BE2C (cell line): ENCODE measurements at regions not wholly inside any gene's neighbourhood (a gene's known extent, or its start where the extent isn't known, plus 50 kb on each side); places are given as distances from the start of the nearest gene placed in this dataset.

Source experiments
- DNase-seq: peaks from one replicate; pipeline ENCODE4 v3.0.0-alpha.2; 2020
- H3K27me3 ChIP-seq: fragments of 250-450 bp; sonication (Bioruptor Pico); 2 replicates; pipeline ENCODE4 v1.5.1; 2020; ENCODE audit warnings: mild to moderate bottlenecking
- H3K36me3 ChIP-seq: fragments of 250-450 bp; sonication (Bioruptor Pico); 2 replicates; pipeline ENCODE4 v1.5.1; 2020; ENCODE audit warnings: mild to moderate bottlenecking
- H3K4me1 ChIP-seq: fragments of 250-450 bp; sonication (Bioruptor Pico); 2 replicates; pipeline ENCODE4 v1.5.1; 2020
- H3K4me3 ChIP-seq: 2 replicates; pipeline ENCODE4 v1.5.1; 2011; ENCODE audit warnings: low read depth, low read length
- H3K9me3 ChIP-seq: fragments of 250-450 bp; sonication (Bioruptor Pico); 2 replicates; pipeline ENCODE4 v1.5.1; 2020
- TF ChIP-seq, protein P1 (sequence below): IDR thresholded peaks from 2 replicates; pipeline ENCODE4 v1.5.1; 2012; ENCODE audit warnings: mild to moderate bottlenecking, low read depth, low read length

DNA sequence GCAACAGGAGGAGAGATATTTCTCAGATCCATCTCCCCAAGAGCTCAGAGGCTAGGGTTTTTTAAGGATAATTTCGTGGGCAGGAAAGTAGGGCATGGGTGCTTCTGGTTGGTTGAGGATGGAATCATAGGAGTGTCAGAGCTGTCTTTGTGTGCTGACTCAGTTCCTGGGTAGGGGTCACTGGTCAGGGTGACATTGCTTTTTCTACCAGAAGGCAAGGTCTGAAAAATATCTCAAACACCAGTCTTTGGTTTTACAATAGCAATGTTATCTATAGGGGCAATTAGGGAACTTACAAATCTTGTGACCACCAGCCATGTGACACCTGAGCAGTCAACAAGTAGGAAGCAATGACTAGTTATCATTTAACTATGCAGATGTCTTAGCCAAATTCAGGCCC is 82.9 kb upstream of the DYNLRB2 start:
- Histone ChIP-seq H3K4me1 (no peaks in the 10 kb centered on the region), H3K9me3 (peaks cover 3% of the 10 kb centered on the region; the same call in 1 of the 2 replicates), H3K27me3 (no peaks in the 10 kb centered on the region), H3K4me3 (no peak overlapping the region), H3K36me3 (no peaks in the 10 kb centered on the region)
- TF ChIP-seq, protein P1, sequence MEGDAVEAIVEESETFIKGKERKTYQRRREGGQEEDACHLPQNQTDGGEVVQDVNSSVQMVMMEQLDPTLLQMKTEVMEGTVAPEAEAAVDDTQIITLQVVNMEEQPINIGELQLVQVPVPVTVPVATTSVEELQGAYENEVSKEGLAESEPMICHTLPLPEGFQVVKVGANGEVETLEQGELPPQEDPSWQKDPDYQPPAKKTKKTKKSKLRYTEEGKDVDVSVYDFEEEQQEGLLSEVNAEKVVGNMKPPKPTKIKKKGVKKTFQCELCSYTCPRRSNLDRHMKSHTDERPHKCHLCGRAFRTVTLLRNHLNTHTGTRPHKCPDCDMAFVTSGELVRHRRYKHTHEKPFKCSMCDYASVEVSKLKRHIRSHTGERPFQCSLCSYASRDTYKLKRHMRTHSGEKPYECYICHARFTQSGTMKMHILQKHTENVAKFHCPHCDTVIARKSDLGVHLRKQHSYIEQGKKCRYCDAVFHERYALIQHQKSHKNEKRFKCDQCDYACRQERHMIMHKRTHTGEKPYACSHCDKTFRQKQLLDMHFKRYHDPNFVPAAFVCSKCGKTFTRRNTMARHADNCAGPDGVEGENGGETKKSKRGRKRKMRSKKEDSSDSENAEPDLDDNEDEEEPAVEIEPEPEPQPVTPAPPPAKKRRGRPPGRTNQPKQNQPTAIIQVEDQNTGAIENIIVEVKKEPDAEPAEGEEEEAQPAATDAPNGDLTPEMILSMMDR, result no peak
- DNase-seq, result no peak

DNA sequence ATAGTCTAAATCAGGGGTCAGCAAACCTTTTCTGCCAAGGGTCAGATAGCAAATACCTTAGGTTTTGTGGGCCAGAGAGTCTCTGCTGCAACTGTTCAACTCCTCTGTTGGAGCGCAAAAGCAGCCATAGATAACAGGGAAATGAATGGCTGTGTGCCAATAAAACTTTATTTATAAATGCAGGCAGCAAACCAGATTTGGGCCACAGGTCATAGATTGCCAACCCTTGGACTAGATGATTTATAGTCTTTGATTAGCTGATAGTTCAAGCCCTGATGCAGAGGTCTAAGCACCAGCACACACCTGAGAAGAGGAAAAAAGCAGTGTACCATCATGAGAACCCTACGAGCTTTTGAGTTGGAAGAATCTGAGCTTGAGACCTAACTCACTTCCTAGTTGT is 86.0 kb upstream of the DYNLRB2 start:
- no peaks in the 10 kb centered on the region for H3K36me3 ChIP-seq
- H3K27me3 ChIP-seq, result no peaks in the 10 kb centered on the region
- TF ChIP-seq, protein P1, result no peak

DNA sequence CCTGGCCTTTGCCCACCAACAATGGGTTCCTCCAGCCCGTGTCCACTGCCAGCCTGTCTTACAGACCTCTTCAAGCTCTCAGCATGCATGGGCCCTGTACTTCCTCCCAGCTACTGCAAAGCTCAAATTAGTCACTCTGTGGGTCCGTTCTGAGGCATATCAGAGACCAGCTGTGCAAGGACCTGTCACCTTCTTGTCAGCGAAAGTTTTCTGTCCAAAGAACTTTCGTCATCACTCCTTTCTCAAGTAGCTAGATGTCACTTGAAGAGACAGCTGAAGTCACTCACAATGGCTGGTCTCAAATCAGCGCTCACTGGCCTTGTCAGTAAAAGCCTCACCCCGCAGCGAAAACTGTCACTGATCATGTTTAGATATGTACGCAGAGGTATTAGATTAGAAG is 91.4 kb upstream of the DYNLRB2 start:
- TF ChIP-seq, protein P1, result no peak
- H3K4me1 ChIP-seq, result no peaks in the 10 kb centered on the region
- no peak overlapping the region for H3K4me3 ChIP-seq
- no peaks in the 10 kb centered on the region for H3K27me3 ChIP-seq
- no peaks in the 10 kb centered on the region for H3K36me3 ChIP-seq
- peaks cover 3% of the 10 kb centered on the region; the same call in 1 of the 2 replicates for H3K9me3 ChIP-seq
- DNase-seq, result no peak

More for the DNA sequence above, 86.0 kb upstream of the DYNLRB2 start:
- H3K4me1 ChIP-seq, result no peaks in the 10 kb centered on the region
- H3K4me3 ChIP-seq, result no peak overlapping the region
- peaks cover 3% of the 10 kb centered on the region; the same call in 1 of the 2 replicates for H3K9me3 ChIP-seq
- DNase-seq, result no peak

DNA sequence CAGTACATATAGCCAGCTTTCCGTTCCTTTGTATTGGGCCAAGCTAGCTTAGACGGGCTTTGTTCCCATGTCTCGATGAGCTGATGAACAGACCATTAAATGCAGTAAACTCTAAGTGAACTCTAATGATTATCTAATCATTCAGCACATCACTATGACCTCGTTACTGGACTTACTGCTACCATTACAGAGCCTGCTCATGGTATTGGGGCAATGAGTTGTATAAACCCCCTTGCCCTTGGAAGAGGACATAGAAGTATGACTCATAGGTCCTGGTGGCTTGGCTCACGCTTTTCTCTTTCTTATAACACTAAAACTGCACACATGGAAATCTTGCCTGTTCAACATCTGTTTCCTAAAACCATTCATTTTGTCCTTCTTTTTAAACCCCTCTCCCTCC is 93.6 kb upstream of the DYNLRB2 start:
- no peak overlapping the region for H3K4me3 ChIP-seq
- no peaks in the 10 kb centered on the region for H3K4me1 ChIP-seq
- H3K27me3 ChIP-seq, result no peaks in the 10 kb centered on the region
- no peaks in the 10 kb centered on the region for H3K36me3 ChIP-seq
- no peaks in the 10 kb centered on the region for H3K9me3 ChIP-seq
- TF ChIP-seq, protein P1, result no peak
- no peak for DNase-seq

DNA sequence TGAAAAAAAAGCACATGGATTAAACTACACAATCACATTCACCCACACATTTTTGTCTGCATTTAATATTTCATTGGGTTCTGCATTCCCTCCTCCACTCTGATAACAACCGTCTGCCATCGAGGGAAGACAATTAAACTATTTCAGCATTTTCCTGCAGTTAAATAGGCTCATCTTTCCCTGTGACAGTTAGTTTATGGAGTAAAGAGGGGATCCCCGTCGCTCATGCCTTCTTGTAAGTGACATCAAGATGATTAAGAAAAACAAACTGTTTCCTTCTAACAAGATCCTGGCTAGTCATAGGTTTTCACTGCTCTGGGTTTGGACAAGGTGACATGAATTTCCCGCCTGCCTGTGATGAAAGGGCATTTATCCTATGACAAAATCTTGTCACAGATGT is 98.0 kb upstream of the DYNLRB2 start:
- Histone ChIP-seq H3K36me3 (no peaks in the 10 kb centered on the region), H3K4me1 (no peaks in the 10 kb centered on the region), H3K9me3 (no peaks in the 10 kb centered on the region), H3K4me3 (no peak overlapping the region), H3K27me3 (no peaks in the 10 kb centered on the region)
- no peak for DNase-seq
- TF ChIP-seq, protein P1, result no peak

DNA sequence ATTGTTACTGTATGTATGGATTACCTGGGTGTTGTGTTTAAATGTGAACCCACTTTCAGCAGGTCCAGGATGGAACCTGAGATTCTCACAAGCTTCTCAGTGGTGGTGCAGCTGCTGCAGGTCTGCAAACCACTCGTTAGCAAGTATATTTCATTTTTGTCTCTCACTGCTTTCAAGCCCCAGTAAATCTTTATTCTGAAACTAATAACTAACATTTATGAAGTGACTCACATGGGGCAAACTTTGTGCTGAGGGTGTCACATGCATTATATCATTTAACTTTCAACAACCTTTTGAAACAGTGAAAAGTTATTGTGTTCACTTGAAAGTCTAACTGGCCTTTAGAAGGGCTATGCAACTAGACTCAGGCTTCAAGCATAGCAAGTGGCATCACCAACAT is 98.9 kb upstream of the DYNLRB2 start:
- TF ChIP-seq, protein P1, result no peak
- Histone ChIP-seq H3K9me3 (no peaks in the 10 kb centered on the region), H3K36me3 (no peaks in the 10 kb centered on the region), H3K27me3 (no peaks in the 10 kb centered on the region), H3K4me3 (no peak overlapping the region), H3K4me1 (no peaks in the 10 kb centered on the region)
- no peak for DNase-seq
